ENCODE measurements at regions not wholly inside any gene's neighbourhood (a gene's known extent, or its start where the extent isn't known, plus 50 kb on each side); places are given as distances from the start of the nearest gene placed in this dataset.
"Not testable (repeated sequence)": the region's sequence is repeated elsewhere in the genome, so short reads cannot be mapped to it uniquely, and the experiment has no call there.

DNA sequence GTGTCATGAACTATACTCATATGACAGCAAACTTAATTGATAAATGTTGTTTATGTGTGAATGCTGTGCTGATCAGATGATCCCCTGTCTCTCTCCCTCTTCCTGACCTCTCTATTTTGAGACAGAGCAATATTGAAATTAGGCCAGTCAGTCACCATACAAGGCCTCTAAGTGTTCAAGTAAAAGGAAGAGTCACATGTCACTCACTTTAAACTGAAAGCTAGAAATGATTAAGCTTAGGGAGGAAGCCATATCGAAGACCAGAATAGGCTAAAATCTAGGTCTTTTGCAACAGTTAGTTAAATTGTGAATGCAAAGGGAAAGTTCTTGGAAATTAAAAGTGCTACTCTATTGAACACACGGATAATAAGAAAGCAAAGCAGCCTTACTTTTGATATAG, 498.6 kb downstream of the ZPLD1 start:
- H3K4me3 ChIP-seq (ENCODE audit: low read depth in 1 of 2, low read length in 2 of 2), result no peak overlapping the region
- H3K27me3 ChIP-seq (ENCODE audit: control insufficient read depth in 1 of 2, insufficient read depth in 2 of 2, low read length in 2 of 2), result no peaks in the 10 kb centered on the region
- no peak overlapping the region for H3K27ac ChIP-seq (ENCODE audit: low read depth, low read length)
- no peak overlapping the region for H3K9ac ChIP-seq (ENCODE audit: low read depth in 1 of 2, low read length in 2 of 2)
- H3K36me3 ChIP-seq (ENCODE audit: control insufficient read depth in 1 of 2, insufficient read depth in 2 of 2, low read length in 2 of 2), result no peaks in the 10 kb centered on the region
- H3K9me3 ChIP-seq (ENCODE audit: control insufficient read depth in 1 of 2, low read length in 2 of 2), result peaks cover 0 to 6% of the 10 kb centered on the region in 2 donors
- no peaks in the 10 kb centered on the region for H3K4me1 ChIP-seq (ENCODE audit: control insufficient read depth in 1 of 2, insufficient read depth in 2 of 2, low read length in 2 of 2)

GRCh38 chr3:102936511-102937045, 501.8 kb downstream of the ZPLD1 start:
- H3K27me3 ChIP-seq (ENCODE audit: control insufficient read depth in 1 of 2, insufficient read depth in 2 of 2, low read length in 2 of 2), result no peaks in the 10 kb centered on the region
- no peaks in the 10 kb centered on the region for H3K36me3 ChIP-seq (ENCODE audit: control insufficient read depth in 1 of 2, insufficient read depth in 2 of 2, low read length in 2 of 2)
- H3K9ac ChIP-seq (ENCODE audit: low read depth in 1 of 2, low read length in 2 of 2), result no peak overlapping the region
- no peaks in the 10 kb centered on the region for H3K4me1 ChIP-seq (ENCODE audit: control insufficient read depth in 1 of 2, insufficient read depth in 2 of 2, low read length in 2 of 2)
- no peak overlapping the region for H3K4me3 ChIP-seq (ENCODE audit: low read depth in 1 of 2, low read length in 2 of 2)
- no peak overlapping the region for H3K27ac ChIP-seq (ENCODE audit: low read depth, low read length)
- H3K9me3 ChIP-seq (ENCODE audit: control insufficient read depth in 1 of 2, low read length in 2 of 2), result peaks cover 0 to 6% of the 10 kb centered on the region in 2 donors

DNA sequence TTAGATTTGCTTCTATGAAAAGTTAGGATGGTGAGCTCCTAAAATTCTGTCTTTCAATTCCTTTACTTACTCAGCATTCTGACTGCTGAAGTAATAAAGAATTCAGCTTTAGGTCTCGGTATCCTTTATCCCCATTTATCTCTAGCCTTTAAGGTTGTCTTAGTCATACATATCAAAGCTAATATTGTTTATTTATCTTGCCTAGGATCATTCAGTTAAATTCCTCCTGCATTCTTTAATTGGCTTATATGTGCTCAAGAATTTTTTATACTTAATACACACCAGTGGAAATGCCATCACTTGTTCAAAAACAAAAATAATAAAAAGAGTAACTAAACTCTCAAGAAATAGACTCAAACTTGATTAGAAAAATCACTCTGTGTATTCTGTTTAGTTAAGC, 507.0 kb downstream of the ZPLD1 start:
- Histone ChIP-seq H3K27me3 (ENCODE audit: control insufficient read depth in 1 of 2, insufficient read depth in 2 of 2, low read length in 2 of 2) (no peaks in the 10 kb centered on the region), H3K4me1 (ENCODE audit: control insufficient read depth in 1 of 2, insufficient read depth in 2 of 2, low read length in 2 of 2) (no peaks in the 10 kb centered on the region), H3K4me3 (ENCODE audit: low read depth in 1 of 2, low read length in 2 of 2) (no peak overlapping the region), H3K36me3 (ENCODE audit: control insufficient read depth in 1 of 2, insufficient read depth in 2 of 2, low read length in 2 of 2) (no peaks in the 10 kb centered on the region), H3K27ac (ENCODE audit: low read depth, low read length) (no peak overlapping the region), H3K9me3 (ENCODE audit: control insufficient read depth in 1 of 2, low read length in 2 of 2) (no peaks in the 10 kb centered on the region), H3K9ac (ENCODE audit: low read depth in 1 of 2, low read length in 2 of 2) (no peak overlapping the region)

- not testable (repeated sequence) for H3K9me3 ChIP-seq (ENCODE audit: control insufficient read depth in 1 of 2, low read length in 2 of 2); H3K9ac ChIP-seq (ENCODE audit: low read depth in 1 of 2, low read length in 2 of 2); H3K4me3 ChIP-seq (ENCODE audit: low read depth in 1 of 2, low read length in 2 of 2); H3K4me1 ChIP-seq (ENCODE audit: control insufficient read depth in 1 of 2, insufficient read depth in 2 of 2, low read length in 2 of 2); H3K27ac ChIP-seq (ENCODE audit: low read depth, low read length); H3K36me3 ChIP-seq (ENCODE audit: control insufficient read depth in 1 of 2, insufficient read depth in 2 of 2, low read length in 2 of 2); H3K27me3 ChIP-seq (ENCODE audit: control insufficient read depth in 1 of 2, insufficient read depth in 2 of 2, low read length in 2 of 2)
These were observed 511.6 kb downstream of the ZPLD1 start for GRCh38 chr3:102946445-102946844.

GRCh38 chr3:102972350-102972749, 537.5 kb downstream of the ZPLD1 start:
- H3K9me3 ChIP-seq (ENCODE audit: control insufficient read depth in 1 of 2, low read length in 2 of 2), result no peaks in the 10 kb centered on the region
- no peak overlapping the region for H3K9ac ChIP-seq (ENCODE audit: low read depth in 1 of 2, low read length in 2 of 2)
- no peaks in the 10 kb centered on the region for H3K4me1 ChIP-seq (ENCODE audit: control insufficient read depth in 1 of 2, insufficient read depth in 2 of 2, low read length in 2 of 2)
- no peak overlapping the region for H3K4me3 ChIP-seq (ENCODE audit: low read depth in 1 of 2, low read length in 2 of 2)
- no peak overlapping the region for H3K27ac ChIP-seq (ENCODE audit: low read depth, low read length)
- H3K36me3 ChIP-seq (ENCODE audit: control insufficient read depth in 1 of 2, insufficient read depth in 2 of 2, low read length in 2 of 2), result no peaks in the 10 kb centered on the region
- no peaks in the 10 kb centered on the region for H3K27me3 ChIP-seq (ENCODE audit: control insufficient read depth in 1 of 2, insufficient read depth in 2 of 2, low read length in 2 of 2)

- H3K27me3 ChIP-seq (ENCODE audit: control insufficient read depth in 1 of 2, insufficient read depth in 2 of 2, low read length in 2 of 2), result no peaks in the 10 kb centered on the region
- H3K36me3 ChIP-seq (ENCODE audit: control insufficient read depth in 1 of 2, insufficient read depth in 2 of 2, low read length in 2 of 2), result no peaks in the 10 kb centered on the region
- H3K4me1 ChIP-seq (ENCODE audit: control insufficient read depth in 1 of 2, insufficient read depth in 2 of 2, low read length in 2 of 2), result no peaks in the 10 kb centered on the region
- no peak overlapping the region for H3K9ac ChIP-seq (ENCODE audit: low read depth in 1 of 2, low read length in 2 of 2)
- no peak overlapping the region for H3K4me3 ChIP-seq (ENCODE audit: low read depth in 1 of 2, low read length in 2 of 2)
- H3K9me3 ChIP-seq (ENCODE audit: control insufficient read depth in 1 of 2, low read length in 2 of 2), result no peaks in the 10 kb centered on the region
- no peak overlapping the region for H3K27ac ChIP-seq (ENCODE audit: low read depth, low read length)
These were observed 539.5 kb downstream of the ZPLD1 start for GRCh38 chr3:102974333-102974732.

GRCh38 chr3:102979191-102979590, 544.4 kb downstream of the ZPLD1 start:
- Histone ChIP-seq H3K9ac (ENCODE audit: low read depth in 1 of 2, low read length in 2 of 2) (no peak overlapping the region), H3K27ac (ENCODE audit: low read depth, low read length) (no peak overlapping the region), H3K4me3 (ENCODE audit: low read depth in 1 of 2, low read length in 2 of 2) (no peak overlapping the region), H3K9me3 (ENCODE audit: control insufficient read depth in 1 of 2, low read length in 2 of 2) (no peaks in the 10 kb centered on the region), H3K4me1 (ENCODE audit: control insufficient read depth in 1 of 2, insufficient read depth in 2 of 2, low read length in 2 of 2) (no peaks in the 10 kb centered on the region), H3K27me3 (ENCODE audit: control insufficient read depth in 1 of 2, insufficient read depth in 2 of 2, low read length in 2 of 2) (no peaks in the 10 kb centered on the region), H3K36me3 (ENCODE audit: control insufficient read depth in 1 of 2, insufficient read depth in 2 of 2, low read length in 2 of 2) (no peaks in the 10 kb centered on the region)

GRCh38 chr3:102979682-102980354, 545.0 kb downstream of the ZPLD1 start:
- Histone ChIP-seq H3K4me1 (ENCODE audit: control insufficient read depth in 1 of 2, insufficient read depth in 2 of 2, low read length in 2 of 2) (no peaks in the 10 kb centered on the region), H3K27ac (ENCODE audit: low read depth, low read length) (no peak overlapping the region), H3K4me3 (ENCODE audit: low read depth in 1 of 2, low read length in 2 of 2) (no peak overlapping the region), H3K36me3 (ENCODE audit: control insufficient read depth in 1 of 2, insufficient read depth in 2 of 2, low read length in 2 of 2) (no peaks in the 10 kb centered on the region), H3K9ac (ENCODE audit: low read depth in 1 of 2, low read length in 2 of 2) (no peak overlapping the region), H3K9me3 (ENCODE audit: control insufficient read depth in 1 of 2, low read length in 2 of 2) (no peaks in the 10 kb centered on the region), H3K27me3 (ENCODE audit: control insufficient read depth in 1 of 2, insufficient read depth in 2 of 2, low read length in 2 of 2) (no peaks in the 10 kb centered on the region)

DNA sequence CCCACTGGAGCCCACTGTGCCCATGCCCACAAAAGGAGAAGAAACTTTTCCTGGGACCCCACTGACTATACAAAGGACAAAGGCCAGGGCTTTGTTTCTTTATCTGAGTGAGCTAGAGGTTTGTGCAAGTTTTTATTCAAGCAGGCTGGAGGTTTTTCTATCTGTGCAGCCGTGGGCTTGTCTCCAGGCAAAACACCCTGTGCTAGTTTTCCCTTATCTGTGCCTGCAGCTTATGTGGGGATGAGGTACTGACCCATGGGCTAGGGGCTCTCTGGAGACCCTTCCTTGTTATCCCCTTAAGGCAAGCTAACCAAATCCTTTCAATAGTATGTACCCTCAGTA, 545.5 kb downstream of the ZPLD1 start:
- H3K9me3 ChIP-seq (ENCODE audit: control insufficient read depth in 1 of 2, low read length in 2 of 2), result no peaks in the 10 kb centered on the region
- H3K4me1 ChIP-seq (ENCODE audit: control insufficient read depth in 1 of 2, insufficient read depth in 2 of 2, low read length in 2 of 2), result no peaks in the 10 kb centered on the region
- no peak overlapping the region for H3K9ac ChIP-seq (ENCODE audit: low read depth in 1 of 2, low read length in 2 of 2)
- H3K27ac ChIP-seq (ENCODE audit: low read depth, low read length), result no peak overlapping the region
- no peaks in the 10 kb centered on the region for H3K36me3 ChIP-seq (ENCODE audit: control insufficient read depth in 1 of 2, insufficient read depth in 2 of 2, low read length in 2 of 2)
- no peak overlapping the region for H3K4me3 ChIP-seq (ENCODE audit: low read depth in 1 of 2, low read length in 2 of 2)
- H3K27me3 ChIP-seq (ENCODE audit: control insufficient read depth in 1 of 2, insufficient read depth in 2 of 2, low read length in 2 of 2), result no peaks in the 10 kb centered on the region

- Histone ChIP-seq H3K27ac (ENCODE audit: low read depth, low read length) (no peak overlapping the region), H3K4me3 (ENCODE audit: low read depth in 1 of 2, low read length in 2 of 2) (no peak overlapping the region), H3K4me1 (ENCODE audit: control insufficient read depth in 1 of 2, insufficient read depth in 2 of 2, low read length in 2 of 2) (peaks cover 0 to 7% of the 10 kb centered on the region in 2 donors), H3K9me3 (ENCODE audit: control insufficient read depth in 1 of 2, low read length in 2 of 2) (no peaks in the 10 kb centered on the region), H3K27me3 (ENCODE audit: control insufficient read depth in 1 of 2, insufficient read depth in 2 of 2, low read length in 2 of 2) (no peaks in the 10 kb centered on the region), H3K36me3 (ENCODE audit: control insufficient read depth in 1 of 2, insufficient read depth in 2 of 2, low read length in 2 of 2) (no peaks in the 10 kb centered on the region), H3K9ac (ENCODE audit: low read depth in 1 of 2, low read length in 2 of 2) (no peak overlapping the region)
These were observed 567.8 kb downstream of the ZPLD1 start for GRCh38 chr3:103002425-103003176.
